Lower lobe of right lung (tissue), 2 donors: ENCODE measurements at regions not wholly inside any gene's neighbourhood (a gene's known extent, or its start where the extent isn't known, plus 50 kb on each side); places are given as distances from the start of the nearest gene placed in this dataset.

Experiments
- ATAC-seq, 2 donors: fragments of 200-7000 bp; cut with Tn5 transposase; one replicate each; pipeline ENCODE4 v1.9.1; 2020 to 2022; ENCODE audit warnings: mild to moderate bottlenecking in 2 of 2, moderate library complexity in 2 of 2
- DNase-seq: peaks from one replicate; pipeline ENCODE4 v3.0.0-alpha.2; 2020
- H3K27ac ChIP-seq: fragments of 200-600 bp; one replicate; pipeline ENCODE4 v1.8.0; 2022
- H3K27me3 ChIP-seq: fragments of 200-600 bp; one replicate; pipeline ENCODE4 v1.8.0; 2022; ENCODE audit warnings: low read depth
- H3K36me3 ChIP-seq: fragments of 200-600 bp; one replicate; pipeline ENCODE4 v1.8.0; 2022; ENCODE audit warnings: mild to moderate bottlenecking
- H3K4me1 ChIP-seq: fragments of 200-600 bp; one replicate; pipeline ENCODE4 v1.8.0; 2022
- H3K4me3 ChIP-seq: fragments of 200-600 bp; one replicate; pipeline ENCODE4 v1.8.0; 2022; ENCODE audit warnings: mild to moderate bottlenecking
- H3K9me3 ChIP-seq: fragments of 200-600 bp; one replicate; pipeline ENCODE4 v1.8.0; 2022
- CTCF ChIP-seq: fragments of 200-600 bp; IDR thresholded peaks from one replicate; pipeline ENCODE4 v1.8.0; 2022; ENCODE audit warnings: antibody characterized with exemption, mild to moderate bottlenecking
- intact Hi-C: fragments of 100-400 bp; cut with DNase I; formaldehyde crosslinking; loops from one replicate; pipeline ENCODE4 v1.11.0; 2022
- donor health status: DM: no; HTN: yes; CAD: no; lungs with severe emphysema.

DNA sequence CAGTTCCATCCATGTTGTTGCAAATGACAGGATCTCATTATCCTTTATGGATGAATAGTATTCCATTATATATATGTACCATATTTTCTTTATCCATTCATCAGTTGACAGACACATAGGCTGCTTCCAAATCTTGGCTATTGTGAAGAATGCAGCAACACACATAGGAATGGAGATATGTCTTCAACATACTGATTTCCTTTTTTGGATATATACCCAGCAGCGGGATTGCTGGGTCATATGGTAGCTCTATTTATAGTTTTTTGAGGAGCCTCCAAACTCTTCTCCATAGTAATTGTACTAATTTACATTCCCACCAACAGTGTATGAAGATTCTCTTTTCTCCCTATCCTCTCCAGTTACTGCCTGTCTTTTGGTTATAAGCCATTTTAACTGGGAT lies 383.9 kb upstream of the CHORDC1 start:
- no peak for TF ChIP-seq CTCF
- no peaks in the 10 kb centered on the region for H3K36me3 ChIP-seq
- DNase-seq (no peak), ATAC-seq (no peak)
- H3K9me3 ChIP-seq: no peaks in the 10 kb centered on the region
- H3K4me3 ChIP-seq: no peak overlapping the region
- H3K4me1 ChIP-seq: no peaks in the 10 kb centered on the region
- intact Hi-C loops: no loop called here
- no peak overlapping the region for H3K27ac ChIP-seq
- H3K27me3 ChIP-seq: no peaks in the 10 kb centered on the region

GRCh38 chr11:90601261-90601660 lies 378.4 kb upstream of the CHORDC1 start:
- no peak for TF ChIP-seq CTCF
- Histone ChIP-seq H3K27ac (no peak overlapping the region), H3K9me3 (no peaks in the 10 kb centered on the region), H3K36me3 (no peaks in the 10 kb centered on the region), H3K27me3 (no peaks in the 10 kb centered on the region), H3K4me3 (no peak overlapping the region), H3K4me1 (no peaks in the 10 kb centered on the region)
- ATAC-seq (no peak), DNase-seq (no peak)
- intact Hi-C loops: no loop called here

DNA sequence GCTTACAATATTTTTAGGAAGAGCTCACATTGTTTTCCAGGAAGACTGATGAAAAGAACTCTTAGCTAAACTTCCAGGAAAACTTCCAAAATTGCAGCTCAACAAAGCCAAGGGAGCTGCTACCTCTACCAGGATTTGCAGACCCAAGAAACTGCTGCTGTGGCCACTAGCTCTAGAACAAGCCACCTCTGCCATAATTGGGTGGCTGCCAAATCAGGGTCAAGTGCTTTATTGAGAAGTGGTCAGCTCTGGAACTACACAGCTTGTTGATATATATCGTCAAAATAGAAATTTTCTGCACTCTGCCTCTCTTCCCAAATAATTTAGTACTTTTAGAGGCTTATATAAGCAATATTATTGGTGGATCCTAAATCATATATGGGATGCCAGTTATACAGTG lies 371.8 kb upstream of the CHORDC1 start:
- H3K27me3 ChIP-seq: no peaks in the 10 kb centered on the region
- no peaks in the 10 kb centered on the region for H3K36me3 ChIP-seq
- no peaks in the 10 kb centered on the region for H3K4me1 ChIP-seq
- intact Hi-C loops: no loop called here
- DNase-seq (no peak), ATAC-seq (no peak)
- H3K9me3 ChIP-seq: no peaks in the 10 kb centered on the region
- no peak overlapping the region for H3K27ac ChIP-seq
- TF ChIP-seq CTCF: no peak
- H3K4me3 ChIP-seq: no peak overlapping the region

GRCh38 chr11:90593099-90593498 lies 370.2 kb upstream of the CHORDC1 start:
- H3K27ac ChIP-seq: no peak overlapping the region
- no peaks in the 10 kb centered on the region for H3K9me3 ChIP-seq
- no peaks in the 10 kb centered on the region for H3K27me3 ChIP-seq
- no peak for TF ChIP-seq CTCF
- H3K4me3 ChIP-seq: no peak overlapping the region
- DNase-seq (no peak), ATAC-seq (no peak)
- H3K36me3 ChIP-seq: no peaks in the 10 kb centered on the region
- no peaks in the 10 kb centered on the region for H3K4me1 ChIP-seq
- intact Hi-C loops: no loop called here

DNA sequence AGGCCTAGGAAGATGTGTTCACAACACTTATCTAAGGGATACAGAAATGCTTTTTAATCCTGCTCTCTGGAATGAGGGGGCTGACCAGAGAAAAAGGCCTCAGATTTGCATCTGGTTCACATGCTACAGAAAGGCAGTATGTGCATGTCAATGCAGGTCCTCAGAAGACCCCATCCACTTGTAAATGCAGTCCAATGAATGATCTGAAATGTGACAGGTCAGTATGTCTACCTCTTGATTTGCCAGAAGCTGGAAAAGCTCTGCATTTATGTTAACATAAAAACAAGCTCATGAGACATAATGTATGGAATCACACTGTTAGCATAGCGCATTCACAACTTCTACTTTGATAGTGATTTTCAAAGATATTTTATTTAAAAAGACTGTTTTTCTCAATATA lies 367.4 kb upstream of the CHORDC1 start:
- DNase-seq: no peak
- Histone ChIP-seq H3K4me3 (no peak overlapping the region), H3K36me3 (no peaks in the 10 kb centered on the region), H3K27me3 (no peaks in the 10 kb centered on the region), H3K27ac (no peak overlapping the region), H3K4me1 (no peaks in the 10 kb centered on the region), H3K9me3 (no peaks in the 10 kb centered on the region)
- intact Hi-C loops: no loop called here
- no peak for ATAC-seq
- no peak for TF ChIP-seq CTCF

DNA sequence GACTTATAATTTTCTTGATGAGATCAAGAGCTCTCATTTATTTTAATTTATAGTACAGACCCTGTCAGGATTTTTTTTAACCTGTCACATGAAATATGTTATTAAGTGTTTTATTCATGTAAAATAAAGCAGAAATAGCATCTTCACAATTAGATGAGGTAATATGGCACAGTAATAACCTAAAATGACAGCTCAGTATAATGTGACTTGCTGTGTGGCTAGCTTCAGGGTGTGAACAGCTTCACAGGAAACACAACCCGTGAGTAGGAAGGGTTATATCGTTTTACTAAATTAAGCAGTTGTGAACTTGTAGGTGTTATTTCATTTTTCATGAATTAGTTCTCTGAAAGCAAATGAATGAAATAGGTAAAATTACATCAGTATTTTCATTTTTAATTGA lies 366.9 kb upstream of the CHORDC1 start:
- no peak overlapping the region for H3K27ac ChIP-seq
- H3K36me3 ChIP-seq: no peaks in the 10 kb centered on the region
- no peak for ATAC-seq

More for the DNA sequence above, 366.9 kb upstream of the CHORDC1 start:
- intact Hi-C loops: no loop called here
- no peak for TF ChIP-seq CTCF
- Histone ChIP-seq H3K9me3 (no peaks in the 10 kb centered on the region), H3K27me3 (no peaks in the 10 kb centered on the region), H3K4me1 (no peaks in the 10 kb centered on the region), H3K4me3 (no peak overlapping the region)
- no peak for DNase-seq
